Astrocyte (in vitro differentiated cells and primary cell): ENCODE measurements at regions not wholly inside any gene's neighbourhood (a gene's known extent, or its start where the extent isn't known, plus 50 kb on each side); places are given as distances from the start of the nearest gene placed in this dataset.
A peak's percentile ranks its signal among the peaks of the same experiment; 100 is the strongest.

Experiments used
- DNase-seq: peaks from one replicate; pipeline ENCODE4 v3.0.0-alpha.2; 2010; ENCODE audit warnings: low read depth
- FAIRE-seq: peaks from 2 replicates; lab custom pipeline; 2011; peaks lifted over from hg19 to GRCh38; lab: Jason Lieb, UNC
- H2AFZ ChIP-seq: 2 replicates; pipeline ENCODE4 v1.6.0; 2012; ENCODE audit warnings: low read depth, low read length, inconsistent platforms
- H3K27ac ChIP-seq: 2 replicates; pipeline ENCODE4 v1.5.1; 2011; ENCODE audit warnings: low read depth, low read length, inconsistent platforms
- H3K27me3 ChIP-seq: 2 replicates; pipeline ENCODE4 v1.6.0; 2011; ENCODE audit warnings: low read length, inconsistent platforms; ENCODE audit not compliant: insufficient read depth
- H3K36me3 ChIP-seq: 2 replicates; pipeline ENCODE4 v1.5.1; 2011; ENCODE audit warnings: low read length, inconsistent platforms; ENCODE audit not compliant: insufficient read depth
- H3K4me1 ChIP-seq: 2 replicates; pipeline ENCODE4 v1.5.1; 2011; ENCODE audit warnings: low read length, inconsistent platforms; ENCODE audit not compliant: insufficient read depth
- H3K4me2 ChIP-seq: 2 replicates; pipeline ENCODE4 v1.6.0; 2012; ENCODE audit warnings: low read length, inconsistent platforms
- H3K4me3 ChIP-seq: 2 replicates; pipeline ENCODE4 v1.5.1; 2011; ENCODE audit warnings: low read depth, mild to moderate bottlenecking, low read length, inconsistent platforms; ENCODE audit not compliant: insufficient read depth
- H3K79me2 ChIP-seq: 2 replicates; pipeline ENCODE4 v1.6.0; 2012; ENCODE audit warnings: mild to moderate bottlenecking, low read length, inconsistent platforms; ENCODE audit not compliant: insufficient read depth
- H3K9ac ChIP-seq: 2 replicates; pipeline ENCODE4 v1.6.0; 2012; ENCODE audit warnings: mild to moderate bottlenecking, low read length, inconsistent platforms
- H3K9me3 ChIP-seq: 2 replicates; pipeline ENCODE4 v1.5.1; 2012; ENCODE audit warnings: low read depth, mild to moderate bottlenecking, low read length, inconsistent platforms; ENCODE audit not compliant: insufficient read depth
- H4K20me1 ChIP-seq: 2 replicates; pipeline ENCODE4 v1.6.0; 2012; ENCODE audit warnings: low read length, inconsistent platforms; ENCODE audit not compliant: insufficient read depth
- H3K27ac Mint-ChIP-seq: one replicate; pipeline ENCODE4 v1.8.0; 2021; ENCODE audit warnings: mild to moderate bottlenecking, mixed read lengths; ENCODE audit not compliant: unreplicated experiment
- H3K27me3 Mint-ChIP-seq: one replicate; pipeline ENCODE4 v1.8.0; 2021; ENCODE audit warnings: low read depth, mixed read lengths; ENCODE audit not compliant: unreplicated experiment
- H3K36me3 Mint-ChIP-seq: one replicate; pipeline ENCODE4 v1.8.0; 2021; ENCODE audit warnings: low read depth, mixed read lengths; ENCODE audit not compliant: unreplicated experiment
- H3K4me1 Mint-ChIP-seq: one replicate; pipeline ENCODE4 v1.8.0; 2021; ENCODE audit warnings: low read depth, mixed read lengths; ENCODE audit not compliant: unreplicated experiment
- H3K4me3 Mint-ChIP-seq: one replicate; pipeline ENCODE4 v1.8.0; 2021; ENCODE audit warnings: mild to moderate bottlenecking, moderate library complexity, mixed read lengths; ENCODE audit not compliant: unreplicated experiment
- H3K9me3 Mint-ChIP-seq: one replicate; pipeline ENCODE4 v1.8.0; 2021; ENCODE audit warnings: mild to moderate bottlenecking, mixed read lengths; ENCODE audit not compliant: unreplicated experiment
- EZH2 ChIP-seq: IDR thresholded peaks from 2 replicates; pipeline ENCODE4 v1.6.1; 2012; ENCODE audit warnings: mild to moderate bottlenecking, low read length, inconsistent platforms; ENCODE audit not compliant: insufficient read depth
- TF ChIP-seq, protein P1 (sequence below): IDR thresholded peaks from 2 replicates; pipeline ENCODE4 v1.5.1; 2011; ENCODE audit warnings: low read depth, mild to moderate bottlenecking, inconsistent platforms, low read length, moderate library complexity; ENCODE audit not compliant: insufficient read depth

DNA sequence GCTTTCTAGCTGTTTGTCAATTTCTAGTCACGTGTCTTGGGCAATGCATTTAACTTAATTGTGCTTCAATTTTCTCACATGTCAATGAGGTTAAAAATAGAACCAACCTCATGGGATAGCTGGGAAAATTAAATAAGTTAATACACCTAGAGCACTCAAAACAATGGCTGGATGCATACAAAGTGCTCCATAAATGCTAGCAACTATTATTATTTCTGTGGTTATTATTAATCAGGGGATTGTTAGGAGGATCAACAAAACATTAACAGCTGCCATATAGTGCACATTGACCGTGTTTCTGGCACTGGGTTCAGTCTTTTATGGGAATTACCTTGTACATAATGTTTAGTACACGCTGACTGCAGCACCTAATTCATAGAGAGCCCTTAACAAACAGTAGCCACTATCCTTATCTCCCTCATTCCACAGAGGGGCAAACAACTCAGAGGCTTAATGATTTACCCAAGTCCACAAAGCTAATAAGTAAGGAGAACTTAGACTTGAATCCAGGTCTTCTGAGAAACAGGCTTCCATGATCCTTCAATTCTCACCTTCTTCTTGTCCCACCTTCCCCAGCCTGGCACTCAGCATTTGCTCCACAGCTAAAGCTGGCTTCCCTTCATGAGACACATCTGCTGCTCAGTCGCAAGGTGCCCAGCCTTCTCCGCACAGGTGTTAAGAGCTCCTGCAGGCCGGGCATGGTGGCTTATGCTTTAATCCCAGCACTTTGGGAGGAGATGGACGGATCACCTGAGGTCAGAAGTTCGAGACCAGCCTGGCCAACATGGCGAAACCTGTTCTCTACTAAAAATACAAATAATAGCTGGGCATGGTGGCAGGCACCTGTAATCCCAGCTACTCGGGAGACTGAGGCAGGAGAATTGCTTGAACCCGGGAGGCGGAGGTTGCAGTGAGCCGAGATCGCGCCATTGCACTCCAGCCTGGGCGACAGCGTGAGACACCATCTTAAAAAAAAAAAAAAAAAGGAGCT lies 137.4 kb upstream of the ABCA1 start:
- Histone ChIP-seq H3K36me3 (no peaks in the 10 kb centered on the region), H3K9ac (peak overlapping the region; percentile 83), H3K27me3 (no peaks in the 10 kb centered on the region), H3K27ac (peak overlapping the region; percentile 99), H2AFZ (peak overlapping the region; percentile 35), H3K4me2 (peak overlapping the region; percentile 59), H3K4me1 (peaks cover 33% of the 10 kb centered on the region), H3K9me3 (peaks cover 5% of the 10 kb centered on the region), H3K4me3 (no peak overlapping the region), H3K79me2 (no peaks in the 10 kb centered on the region), H4K20me1 (no peaks in the 10 kb centered on the region)
- Mint-ChIP-seq H3K36me3 (peaks cover 7% of the 10 kb centered on the region), H3K4me1 (peaks cover 44% of the 10 kb centered on the region), H3K27ac (peak overlapping the region; percentile 100), H3K4me3 (peak overlapping the region; percentile 4), H3K9me3 (peaks cover 24% of the 10 kb centered on the region), H3K27me3 (no peaks in the 10 kb centered on the region)
- TF ChIP-seq EZH2: no peak
- TF ChIP-seq, protein P1, sequence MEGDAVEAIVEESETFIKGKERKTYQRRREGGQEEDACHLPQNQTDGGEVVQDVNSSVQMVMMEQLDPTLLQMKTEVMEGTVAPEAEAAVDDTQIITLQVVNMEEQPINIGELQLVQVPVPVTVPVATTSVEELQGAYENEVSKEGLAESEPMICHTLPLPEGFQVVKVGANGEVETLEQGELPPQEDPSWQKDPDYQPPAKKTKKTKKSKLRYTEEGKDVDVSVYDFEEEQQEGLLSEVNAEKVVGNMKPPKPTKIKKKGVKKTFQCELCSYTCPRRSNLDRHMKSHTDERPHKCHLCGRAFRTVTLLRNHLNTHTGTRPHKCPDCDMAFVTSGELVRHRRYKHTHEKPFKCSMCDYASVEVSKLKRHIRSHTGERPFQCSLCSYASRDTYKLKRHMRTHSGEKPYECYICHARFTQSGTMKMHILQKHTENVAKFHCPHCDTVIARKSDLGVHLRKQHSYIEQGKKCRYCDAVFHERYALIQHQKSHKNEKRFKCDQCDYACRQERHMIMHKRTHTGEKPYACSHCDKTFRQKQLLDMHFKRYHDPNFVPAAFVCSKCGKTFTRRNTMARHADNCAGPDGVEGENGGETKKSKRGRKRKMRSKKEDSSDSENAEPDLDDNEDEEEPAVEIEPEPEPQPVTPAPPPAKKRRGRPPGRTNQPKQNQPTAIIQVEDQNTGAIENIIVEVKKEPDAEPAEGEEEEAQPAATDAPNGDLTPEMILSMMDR: no peak
- FAIRE-seq (no peak), DNase-seq (no peak)

DNA sequence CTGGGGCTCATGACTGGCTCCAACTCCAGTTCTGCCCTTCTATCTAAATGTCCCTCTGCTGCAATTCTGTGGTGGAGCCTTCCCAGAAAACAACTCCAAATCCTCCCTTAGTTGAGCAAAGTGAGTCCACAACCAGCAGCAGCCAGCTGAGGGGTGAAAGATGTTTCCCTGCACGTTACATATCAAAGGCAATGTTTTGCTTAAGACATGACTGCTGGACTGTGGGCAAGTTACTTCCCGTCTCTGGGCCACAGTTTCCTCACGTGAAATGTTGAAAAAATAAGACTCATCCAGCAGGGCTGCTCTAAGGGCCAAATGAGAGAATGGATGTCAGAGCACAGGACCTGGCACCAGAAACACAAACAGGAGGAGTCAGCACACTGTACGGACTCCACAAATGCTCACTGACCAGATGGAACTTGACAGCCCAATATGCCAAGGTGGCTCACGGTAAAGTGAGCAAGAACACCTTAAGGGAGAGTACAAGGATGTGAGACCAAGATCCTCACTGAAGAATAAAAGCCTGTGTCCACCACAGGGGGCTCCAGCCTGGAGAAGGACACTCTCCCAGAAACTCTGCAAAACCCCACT lies 138.4 kb upstream of the ABCA1 start:
- DNase-seq (no peak), FAIRE-seq (no peak)
- H3K4me1 Mint-ChIP-seq: peaks cover 52% of the 10 kb centered on the region
- peaks cover 24% of the 10 kb centered on the region for H3K9me3 Mint-ChIP-seq
- no peak overlapping the region for H2AFZ ChIP-seq
- H4K20me1 ChIP-seq: no peaks in the 10 kb centered on the region
- no peak overlapping the region for H3K27ac ChIP-seq
- no peak for TF ChIP-seq EZH2
- TF ChIP-seq, protein P1: no peak
- peaks cover 41% of the 10 kb centered on the region for H3K4me1 ChIP-seq
- H3K36me3 ChIP-seq: no peaks in the 10 kb centered on the region
- H3K9me3 ChIP-seq: peaks cover 5% of the 10 kb centered on the region
- H3K27me3 Mint-ChIP-seq: no peaks in the 10 kb centered on the region
- no peak overlapping the region for H3K4me3 ChIP-seq
- peak overlapping the region; percentile 30 for H3K27ac Mint-ChIP-seq
- H3K79me2 ChIP-seq: no peaks in the 10 kb centered on the region
- peak overlapping the region; percentile 42 for H3K4me3 Mint-ChIP-seq
- no peak overlapping the region for H3K4me2 ChIP-seq
- H3K9ac ChIP-seq: no peak overlapping the region
- H3K27me3 ChIP-seq: no peaks in the 10 kb centered on the region
- peaks cover 7% of the 10 kb centered on the region for H3K36me3 Mint-ChIP-seq
